ENCODE measurements at regions not wholly inside any gene's neighbourhood (a gene's known extent, or its start where the extent isn't known, plus 50 kb on each side); places are given as distances from the start of the nearest gene placed in this dataset.
"Not testable (repeated sequence)": the region's sequence is repeated elsewhere in the genome, so short reads cannot be mapped to it uniquely, and the experiment has no call there.

GRCh38 chrX:142363501-142363900 lies 158.4 kb upstream of the MAGEC2 start:
- Histone ChIP-seq H3K27ac (no peak overlapping the region), H4K20me1 (no peaks in the 10 kb centered on the region), H3K4me2 (no peak overlapping the region), H3K4me3 (no peak overlapping the region), H3K27me3 (peaks cover 16 to 89% (median 82%) of the 10 kb centered on the region in 11 experiments; a peak in 20 of 22 replicates), H3K4me1 (no peaks in the 10 kb centered on the region), H3K9me3 (replicated peaks in 1 of 11) (no peaks in the 10 kb centered on the region), H3K36me3 (no peaks in the 10 kb centered on the region), H3K9ac (no peak overlapping the region)
- no peak for TF ChIP-seq Cebpa-rat (IDR thresholded peaks at IDR 0.05)

DNA sequence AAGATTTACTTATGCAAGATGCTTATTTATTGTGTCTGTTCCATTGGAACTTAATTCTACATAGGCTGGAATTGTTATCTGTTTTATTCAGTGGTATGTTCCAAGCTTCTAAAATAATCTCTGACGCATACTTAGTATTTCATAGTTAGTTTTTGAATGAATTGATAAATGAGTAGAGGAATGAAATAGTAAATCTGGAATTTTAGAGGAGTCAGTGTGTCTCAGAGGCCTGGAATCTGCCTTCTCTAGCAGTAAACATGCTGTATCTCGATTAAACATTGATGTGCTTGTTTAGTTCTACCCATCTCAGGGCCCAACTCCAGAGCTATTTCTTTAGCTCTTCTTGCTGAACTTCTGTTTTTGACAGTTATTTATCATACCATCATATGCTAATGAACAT lies 154.2 kb upstream of the MAGEC2 start:
- H3K9me3 ChIP-seq (replicated peaks in 1 of 11), result no peaks in the 10 kb centered on the region
- no peaks in the 10 kb centered on the region for H4K20me1 ChIP-seq
- no peaks in the 10 kb centered on the region for H3K36me3 ChIP-seq
- H3K27ac ChIP-seq, result no peak overlapping the region
- no peak overlapping the region for H3K9ac ChIP-seq
- no peak overlapping the region for H3K4me2 ChIP-seq
- no peak for TF ChIP-seq Cebpa-rat (IDR thresholded peaks at IDR 0.05)
- H3K4me1 ChIP-seq, result no peaks in the 10 kb centered on the region
- peaks cover 49 to 98% (median 89%) of the 10 kb centered on the region in 11 experiments; a peak in 21 of 22 replicates for H3K27me3 ChIP-seq
- H3K4me3 ChIP-seq, result no peak overlapping the region

- Histone ChIP-seq H3K27me3 (peaks cover 60 to 100% (median 95%) of the 10 kb centered on the region in 11 experiments; a peak in 21 of 22 replicates), H3K36me3 (no peaks in the 10 kb centered on the region), H3K27ac (no peak overlapping the region), H3K4me3 (no peak overlapping the region), H3K4me1 (no peaks in the 10 kb centered on the region), H3K9ac (no peak overlapping the region), H3K4me2 (no peak overlapping the region), H4K20me1 (no peaks in the 10 kb centered on the region), H3K9me3 (replicated peaks in 1 of 11) (peaks cover 0 to 6% (median 0%) of the 10 kb centered on the region in 11 experiments; a peak in 2 of 22 replicates)
- TF ChIP-seq Cebpa-rat (IDR thresholded peaks at IDR 0.05), result no peak
Observed at GRCh38 chrX:142327182-142327581, 122.1 kb upstream of the MAGEC2 start.

GRCh38 chrX:142312591-142312990 lies 107.5 kb upstream of the MAGEC2 start:
- H3K27ac ChIP-seq, result no peak overlapping the region
- peaks cover 0 to 11% (median 0%) of the 10 kb centered on the region in 10 experiments; a peak in 2 of 20 replicates for H3K4me1 ChIP-seq
- no peak overlapping the region for H3K4me2 ChIP-seq
- H3K36me3 ChIP-seq, result no peaks in the 10 kb centered on the region
- H3K4me3 ChIP-seq, result no peak overlapping the region
- peaks cover 62 to 99% (median 86%) of the 10 kb centered on the region in 11 experiments for H3K27me3 ChIP-seq
- H3K9me3 ChIP-seq (replicated peaks in 1 of 11), result peaks cover 0 to 10% (median 0%) of the 10 kb centered on the region in 11 experiments; a peak in 3 of 22 replicates
- no peak for TF ChIP-seq Cebpa-rat (IDR thresholded peaks at IDR 0.05)
- no peak overlapping the region for H3K9ac ChIP-seq
- H4K20me1 ChIP-seq, result no peaks in the 10 kb centered on the region

- no peak overlapping the region for H3K4me2 ChIP-seq
- no peaks in the 10 kb centered on the region; a peak in 1 of 22 replicates for H4K20me1 ChIP-seq
- peaks cover 53 to 84% (median 75%) of the 10 kb centered on the region in 11 experiments for H3K27me3 ChIP-seq
- no peak overlapping the region for H3K9ac ChIP-seq
- no peaks in the 10 kb centered on the region for H3K36me3 ChIP-seq
- H3K27ac ChIP-seq, result no peak overlapping the region
- H3K4me3 ChIP-seq, result no peak overlapping the region
- no peak for TF ChIP-seq Cebpa-rat (IDR thresholded peaks at IDR 0.05)
- H3K9me3 ChIP-seq (replicated peaks in 1 of 11), result no peaks in the 10 kb centered on the region; a peak in 1 of 22 replicates
- H3K4me1 ChIP-seq, result no peaks in the 10 kb centered on the region
Observed at GRCh38 chrX:142299406-142299805, 94.3 kb upstream of the MAGEC2 start.

- Histone ChIP-seq H3K27ac (no peak overlapping the region), H3K9ac (no peak overlapping the region), H3K27me3 (peaks cover 48 to 82% (median 72%) of the 10 kb centered on the region in 11 experiments), H3K9me3 (replicated peaks in 1 of 11) (no peaks in the 10 kb centered on the region; a peak in 1 of 22 replicates), H3K4me2 (no peak overlapping the region), H4K20me1 (no peaks in the 10 kb centered on the region), H3K36me3 (no peaks in the 10 kb centered on the region), H3K4me3 (no peak overlapping the region), H3K4me1 (no peaks in the 10 kb centered on the region)
- no peak for TF ChIP-seq Cebpa-rat (IDR thresholded peaks at IDR 0.05)
Observed at GRCh38 chrX:142296421-142296820, 91.3 kb upstream of the MAGEC2 start.

DNA sequence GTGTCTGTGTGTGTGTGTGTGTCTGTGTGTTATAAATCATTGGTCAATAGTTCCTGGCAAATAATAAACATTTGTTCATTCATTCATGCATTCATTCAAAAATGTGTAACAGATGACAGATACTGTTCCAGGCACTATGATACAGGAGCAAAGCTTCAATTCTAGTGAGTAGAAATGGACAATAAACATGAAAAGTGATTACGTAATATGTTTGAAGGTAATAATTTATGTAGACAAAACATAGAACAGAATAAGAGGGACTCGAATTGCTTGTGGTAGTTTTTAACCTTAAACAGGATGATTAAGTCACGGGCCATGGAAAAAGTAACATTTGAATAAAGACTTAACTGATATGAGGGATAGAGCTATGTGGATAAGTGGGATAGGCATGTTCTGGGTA lies 90.1 kb upstream of the MAGEC2 start:
- Histone ChIP-seq H3K4me1 (no peaks in the 10 kb centered on the region), H3K4me3 (no peak overlapping the region), H3K4me2 (no peak overlapping the region), H3K9ac (no peak overlapping the region), H4K20me1 (no peaks in the 10 kb centered on the region), H3K36me3 (no peaks in the 10 kb centered on the region), H3K9me3 (replicated peaks in 1 of 11) (no peaks in the 10 kb centered on the region; a peak in 1 of 22 replicates), H3K27me3 (peaks cover 49 to 83% (median 72%) of the 10 kb centered on the region in 11 experiments), H3K27ac (no peak overlapping the region)
- TF ChIP-seq Cebpa-rat (IDR thresholded peaks at IDR 0.05), result peak in 3 of 11 experiments; percentile 15 to 75 (median 34); a peak in 3 of 22 replicates

- not testable (repeated sequence) for H3K27ac ChIP-seq, H3K4me3 ChIP-seq, H3K36me3 ChIP-seq, H3K9ac ChIP-seq, H3K4me1 ChIP-seq, H4K20me1 ChIP-seq, H3K4me2 ChIP-seq
- peaks cover 45 to 98% (median 79%) of the 10 kb centered on the region in 11 experiments for H3K27me3 ChIP-seq
- H3K9me3 ChIP-seq (replicated peaks in 1 of 11), result peaks cover 18 to 42% (median 30%) of the 10 kb centered on the region in 11 experiments
Observed at GRCh38 chrX:142270166-142270565, 65.1 kb upstream of the MAGEC2 start.

DNA sequence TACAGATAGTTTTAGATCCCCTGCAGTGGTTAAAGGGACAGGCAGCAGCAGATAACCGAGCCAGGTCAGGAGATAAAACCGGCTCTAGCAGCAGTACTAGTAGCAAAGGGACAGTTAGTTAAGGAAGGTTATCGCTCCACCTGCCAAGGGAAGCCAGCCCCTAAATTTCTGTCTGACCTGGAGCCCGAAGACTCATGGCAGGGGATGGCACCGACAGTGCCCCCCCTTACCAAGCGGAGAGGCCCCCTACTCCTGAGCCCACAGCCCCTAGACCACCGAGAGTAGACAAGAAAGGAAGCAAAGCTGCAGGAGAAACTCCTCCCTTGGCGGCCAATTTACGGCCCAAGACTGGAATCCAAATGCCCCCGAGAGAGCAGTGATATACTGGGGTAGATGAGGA lies 61.3 kb upstream of the MAGEC2 start:
- H3K27me3 ChIP-seq, result peaks cover 38 to 93% (median 75%) of the 10 kb centered on the region in 11 experiments

GRCh38 chrX:142265549-142265948 lies 60.5 kb upstream of the MAGEC2 start:
- Histone ChIP-seq H3K9me3 (replicated peaks in 1 of 11) (peaks cover 0 to 14% (median 0%) of the 10 kb centered on the region in 11 experiments; a peak in 2 of 22 replicates), H3K27me3 (peaks cover 31 to 93% (median 76%) of the 10 kb centered on the region in 11 experiments; a peak in 21 of 22 replicates)
- not testable (repeated sequence) for H3K4me2 ChIP-seq

More for the DNA sequence above, 61.3 kb upstream of the MAGEC2 start:
- Histone ChIP-seq H3K36me3 (no peaks in the 10 kb centered on the region), H3K9me3 (replicated peaks in 1 of 11) (peaks cover 0 to 9% (median 0%) of the 10 kb centered on the region in 11 experiments; a peak in 2 of 22 replicates), H3K9ac (no peak overlapping the region), H3K4me1 (no peaks in the 10 kb centered on the region), H3K4me2 (no peak overlapping the region), H3K4me3 (no peak overlapping the region), H3K27ac (no peak overlapping the region), H4K20me1 (no peaks in the 10 kb centered on the region)
- TF ChIP-seq Cebpa-rat (IDR thresholded peaks at IDR 0.05), result no peak

More at GRCh38 chrX:142265549-142265948, 60.5 kb upstream of the MAGEC2 start:
- H4K20me1 ChIP-seq, H3K9ac ChIP-seq, H3K4me3 ChIP-seq, H3K4me1 ChIP-seq, H3K36me3 ChIP-seq, H3K27ac ChIP-seq: not testable (repeated sequence)
